VCaP (cell line): ENCODE measurements at regions not wholly inside any gene's neighbourhood (a gene's known extent, or its start where the extent isn't known, plus 50 kb on each side); places are given as distances from the start of the nearest gene placed in this dataset.
A peak's percentile ranks its signal among the peaks of the same experiment; 100 is the strongest.

ENCODE experiments used
- H3K27ac ChIP-seq: fragments of 450-650 bp; 2 replicates; pipeline ENCODE4 v1.5.1; 2017
- CTCF ChIP-seq: fragments of 450-650 bp; conservative IDR thresholded peaks from 2 replicates; pipeline ENCODE4 v1.5.1; 2017; ENCODE audit warnings: mild to moderate bottlenecking, moderate library complexity

DNA sequence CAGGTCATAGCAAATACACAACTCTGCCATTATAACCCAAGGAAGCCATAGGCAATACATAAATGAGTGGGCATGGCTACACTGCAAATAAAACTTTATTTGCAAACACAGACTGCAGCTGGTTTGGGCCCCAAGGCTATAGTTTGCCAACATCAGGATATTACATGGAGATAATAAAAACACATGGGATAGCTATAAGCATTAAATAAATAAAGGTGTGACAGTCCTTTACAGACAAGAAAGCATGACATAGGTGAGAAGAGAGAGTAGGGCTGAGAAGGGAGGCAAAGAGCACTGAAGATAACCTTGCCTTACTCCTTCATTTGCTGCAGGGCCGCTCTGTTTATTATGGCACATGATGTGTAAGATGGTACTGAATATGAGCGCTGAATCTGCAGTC, 135.1 kb upstream of the GHITM start:
- H3K27ac ChIP-seq: no peak overlapping the region
- no peak for TF ChIP-seq CTCF

- no peak overlapping the region for H3K27ac ChIP-seq
- TF ChIP-seq CTCF: no peak
Observed at GRCh38 chr10:84005403-84005802, 133.9 kb upstream of the GHITM start.

DNA sequence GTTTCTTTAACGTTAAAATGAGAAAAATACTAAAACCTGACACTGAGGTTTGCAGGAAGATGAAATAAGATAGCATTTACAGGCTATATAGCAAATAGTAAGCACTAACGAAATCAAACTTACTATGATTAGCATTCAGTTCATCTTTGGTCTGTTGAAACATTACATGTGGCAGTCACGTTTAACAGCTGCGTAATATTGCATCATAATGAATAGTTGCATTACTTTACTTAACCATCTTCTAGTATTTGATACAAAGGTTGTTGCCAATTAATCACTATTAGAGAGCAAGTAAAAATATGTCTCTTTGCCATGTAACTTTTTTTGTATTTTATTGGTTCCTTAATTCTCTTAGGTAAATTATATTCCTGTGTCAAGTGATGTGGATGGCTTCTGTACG, 131.8 kb upstream of the GHITM start:
- TF ChIP-seq CTCF: no peak

DNA sequence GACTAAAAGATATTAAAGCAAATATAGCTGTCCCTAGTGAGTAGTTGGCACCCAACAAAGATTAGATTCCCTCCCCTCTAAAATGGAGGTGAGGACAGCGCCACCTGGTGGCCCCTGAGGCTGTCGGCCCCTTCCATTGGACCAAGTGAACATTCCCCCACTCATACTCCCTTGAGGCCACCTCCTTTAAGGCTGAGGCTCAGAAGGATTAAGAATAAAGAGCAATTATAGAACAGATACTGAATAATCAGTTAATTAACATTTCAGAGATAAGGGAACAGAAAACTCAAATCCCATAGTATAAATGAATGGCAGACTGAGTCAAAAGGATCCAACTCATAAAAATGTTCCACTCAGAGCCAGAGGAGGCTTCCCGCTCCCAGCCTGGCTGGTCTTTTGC, 130.4 kb upstream of the GHITM start:
- TF ChIP-seq CTCF: peak; percentile 69
- H3K27ac ChIP-seq: no peak overlapping the region

More for the DNA sequence above, 131.8 kb upstream of the GHITM start:
- no peak overlapping the region for H3K27ac ChIP-seq

DNA sequence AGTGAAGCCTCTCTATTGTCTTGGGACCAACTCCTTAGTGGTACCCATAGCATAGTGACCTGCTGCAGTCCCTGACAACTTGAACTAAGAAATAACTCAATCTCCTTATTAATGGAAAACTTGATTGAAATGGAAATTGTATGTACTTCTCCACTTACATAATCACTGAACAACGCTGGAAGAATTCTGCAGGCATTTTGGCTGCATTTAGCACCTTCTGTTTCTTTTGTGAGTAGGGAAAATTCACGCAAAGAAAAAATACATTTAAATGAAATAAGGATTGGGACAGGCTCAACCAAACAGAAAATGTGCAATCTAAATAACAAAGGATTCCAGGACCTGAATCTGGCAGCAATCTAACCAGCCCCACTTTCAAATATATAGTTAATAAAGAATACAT, 126.9 kb upstream of the GHITM start:
- TF ChIP-seq CTCF: no peak
- no peak overlapping the region for H3K27ac ChIP-seq

DNA sequence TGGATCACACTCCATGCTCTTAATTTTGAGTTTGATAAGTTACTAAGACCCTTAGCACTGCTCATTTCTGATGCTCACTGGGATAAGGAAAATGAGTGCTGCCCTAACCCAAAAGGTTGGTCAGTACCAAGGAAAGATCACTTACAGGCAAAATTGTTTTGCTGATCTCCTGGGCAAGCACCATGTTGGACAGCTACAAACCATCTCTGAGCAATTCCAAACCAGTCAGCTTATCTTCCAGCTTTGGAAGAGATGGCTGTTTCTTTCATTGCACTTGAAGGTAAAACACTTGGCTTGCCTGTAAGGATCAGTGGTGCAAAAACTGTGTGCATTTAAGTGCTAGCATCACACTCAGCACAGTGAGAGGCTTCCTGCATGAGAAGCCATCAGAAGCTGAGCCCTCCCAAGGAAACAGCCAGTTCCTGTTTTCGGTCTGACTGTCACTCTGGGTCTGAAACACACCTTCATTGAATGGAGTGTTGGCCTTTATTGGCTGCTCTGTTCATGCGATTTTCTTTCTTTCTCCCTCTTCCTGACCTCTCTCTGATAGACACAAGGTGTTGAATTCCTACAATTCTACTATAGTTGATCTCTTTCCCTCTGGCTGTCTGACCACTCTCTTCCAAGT, 126.4 kb upstream of the GHITM start:
- H3K27ac ChIP-seq: no peak overlapping the region
- TF ChIP-seq CTCF: no peak

GRCh38 chr10:84015877-84016595, 123.3 kb upstream of the GHITM start:
- TF ChIP-seq CTCF: no peak
- no peak overlapping the region for H3K27ac ChIP-seq
